ENCODE measurements at regions not wholly inside any gene's neighbourhood (a gene's known extent, or its start where the extent isn't known, plus 50 kb on each side); places are given as distances from the start of the nearest gene placed in this dataset.

GRCh38 chr20:53658973-53659372 is 65.3 kb upstream of the ZNF217 start:
- no peak overlapping the region for H3K4me3 ChIP-seq
- no peaks in the 10 kb centered on the region for H3K27me3 ChIP-seq
- DNase-seq (no peak), ATAC-seq (no peak)
- intact Hi-C loops (cut with DNase I) = no loop called here
- no peaks in the 10 kb centered on the region for H3K9me3 ChIP-seq
- 90% methylated on average over 7 of the region's 11 CpGs for WGBS (ENCODE audit: insufficient coverage, low coverage, low lambda C conversion rate, missing lambda C conversion rate)
- no peak overlapping the region for H3K27ac ChIP-seq
- peaks cover 0 to 44% (median 13%) of the 10 kb centered on the region in 4 donors for H3K4me1 ChIP-seq
- no peaks in the 10 kb centered on the region for H3K36me3 ChIP-seq
- TF ChIP-seq, protein P1, sequence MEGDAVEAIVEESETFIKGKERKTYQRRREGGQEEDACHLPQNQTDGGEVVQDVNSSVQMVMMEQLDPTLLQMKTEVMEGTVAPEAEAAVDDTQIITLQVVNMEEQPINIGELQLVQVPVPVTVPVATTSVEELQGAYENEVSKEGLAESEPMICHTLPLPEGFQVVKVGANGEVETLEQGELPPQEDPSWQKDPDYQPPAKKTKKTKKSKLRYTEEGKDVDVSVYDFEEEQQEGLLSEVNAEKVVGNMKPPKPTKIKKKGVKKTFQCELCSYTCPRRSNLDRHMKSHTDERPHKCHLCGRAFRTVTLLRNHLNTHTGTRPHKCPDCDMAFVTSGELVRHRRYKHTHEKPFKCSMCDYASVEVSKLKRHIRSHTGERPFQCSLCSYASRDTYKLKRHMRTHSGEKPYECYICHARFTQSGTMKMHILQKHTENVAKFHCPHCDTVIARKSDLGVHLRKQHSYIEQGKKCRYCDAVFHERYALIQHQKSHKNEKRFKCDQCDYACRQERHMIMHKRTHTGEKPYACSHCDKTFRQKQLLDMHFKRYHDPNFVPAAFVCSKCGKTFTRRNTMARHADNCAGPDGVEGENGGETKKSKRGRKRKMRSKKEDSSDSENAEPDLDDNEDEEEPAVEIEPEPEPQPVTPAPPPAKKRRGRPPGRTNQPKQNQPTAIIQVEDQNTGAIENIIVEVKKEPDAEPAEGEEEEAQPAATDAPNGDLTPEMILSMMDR (IDR thresholded peaks at IDR 0.05) = no peak
- TF ChIP-seq POLR2A (IDR thresholded peaks at IDR 0.05) = no peak

DNA sequence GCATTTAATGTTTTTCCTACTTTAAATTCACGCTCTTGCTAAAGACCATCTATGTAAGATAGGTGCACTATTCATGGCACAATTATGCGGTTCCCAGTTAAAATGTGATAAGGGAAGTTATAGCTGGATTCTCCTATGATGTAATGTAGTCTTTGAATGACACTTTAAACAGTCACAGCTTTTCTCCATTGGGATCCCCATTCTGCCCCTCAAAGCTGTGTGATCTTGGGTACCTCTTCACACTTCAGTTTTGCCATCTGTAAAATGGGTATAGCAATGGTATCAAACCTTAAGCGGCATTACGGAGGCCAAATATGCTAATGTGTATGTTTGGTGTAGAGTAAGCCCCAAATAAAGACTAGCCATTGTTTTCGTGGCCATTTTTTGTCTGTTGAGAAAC is 64.7 kb upstream of the ZNF217 start:
- H3K27me3 ChIP-seq = no peaks in the 10 kb centered on the region
- intact Hi-C loops (cut with DNase I) = no loop called here
- ATAC-seq (no peak), DNase-seq (no peak)
- H3K9me3 ChIP-seq = no peaks in the 10 kb centered on the region
- 85% methylated on average over 5 of the region's 5 CpGs for WGBS (ENCODE audit: insufficient coverage, low coverage, low lambda C conversion rate, missing lambda C conversion rate)
- H3K36me3 ChIP-seq = no peaks in the 10 kb centered on the region
- TF ChIP-seq, protein P1 (IDR thresholded peaks at IDR 0.05) = no peak
- TF ChIP-seq POLR2A (IDR thresholded peaks at IDR 0.05) = no peak
- H3K27ac ChIP-seq = no peak overlapping the region
- H3K4me1 ChIP-seq = peaks cover 0 to 50% (median 17%) of the 10 kb centered on the region in 4 donors
- no peak overlapping the region for H3K4me3 ChIP-seq

- Histone ChIP-seq H3K27ac (peak overlapping the region in 1 of 3 donors; percentile 65), H3K27me3 (no peaks in the 10 kb centered on the region), H3K36me3 (no peaks in the 10 kb centered on the region), H3K4me3 (no peak overlapping the region), H3K4me1 (peaks cover 0 to 56% (median 19%) of the 10 kb centered on the region in 4 donors), H3K9me3 (no peaks in the 10 kb centered on the region)
- no peak for DNase-seq
- intact Hi-C loops (cut with DNase I) = no loop called here
- 71% methylated on average over 1 of the region's 1 CpG for WGBS (ENCODE audit: insufficient coverage, low coverage, low lambda C conversion rate, missing lambda C conversion rate)
- no peak for TF ChIP-seq POLR2A (IDR thresholded peaks at IDR 0.05)
- TF ChIP-seq, protein P1 (IDR thresholded peaks at IDR 0.05) = no peak
- ATAC-seq = no peak
Measured at GRCh38 chr20:53657732-53658131, 64.1 kb upstream of the ZNF217 start.

DNA sequence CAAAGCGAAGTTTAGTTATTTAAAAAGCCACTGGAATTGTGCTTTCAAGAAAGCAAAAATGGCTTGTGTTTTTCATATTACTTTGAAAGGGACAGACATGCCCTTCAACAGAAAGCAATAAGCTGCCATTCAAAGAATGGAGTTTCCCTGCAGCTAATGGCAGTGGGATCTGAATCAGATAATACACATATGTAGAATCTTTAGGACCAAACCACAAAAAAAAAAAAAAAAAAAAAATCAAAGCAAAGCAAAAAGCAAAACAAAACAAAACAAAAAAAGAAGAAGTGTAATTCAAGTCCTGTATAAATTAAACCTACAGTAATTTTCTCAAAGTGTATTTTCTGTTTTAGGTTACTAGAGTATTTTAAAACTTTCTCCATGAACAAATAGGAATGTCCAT is 63.6 kb upstream of the ZNF217 start:
- H3K36me3 ChIP-seq = no peaks in the 10 kb centered on the region
- intact Hi-C loops (cut with DNase I) = no loop called here
- ATAC-seq = no peak
- peak overlapping the region in 2 of 3 donors; percentile 19 to 65 for H3K27ac ChIP-seq
- no peaks in the 10 kb centered on the region for H3K27me3 ChIP-seq
- no peak overlapping the region for H3K4me3 ChIP-seq
- H3K4me1 ChIP-seq = peaks cover 0 to 58% (median 21%) of the 10 kb centered on the region in 4 donors
- TF ChIP-seq, protein P1 (IDR thresholded peaks at IDR 0.05) = no peak
- no peak for TF ChIP-seq POLR2A (IDR thresholded peaks at IDR 0.05)
- WGBS (ENCODE audit: insufficient coverage, low coverage, low lambda C conversion rate, missing lambda C conversion rate) = 83% methylated on average over 1 of the region's 1 CpG
- no peak for DNase-seq
- no peaks in the 10 kb centered on the region for H3K9me3 ChIP-seq

Data from right lobe of liver (tissue), 6 donors.